ENCODE measurements at regions not wholly inside any gene's neighbourhood (a gene's known extent, or its start where the extent isn't known, plus 50 kb on each side); places are given as distances from the start of the nearest gene placed in this dataset.

- Histone ChIP-seq H3K27ac (ENCODE audit: low read depth, low read length) (no peak overlapping the region), H3K4me1 (ENCODE audit: control insufficient read depth, insufficient read depth, low read length, unreplicated experiment) (no peaks in the 10 kb centered on the region), H3K27me3 (ENCODE audit: insufficient read depth, low read length) (no peaks in the 10 kb centered on the region), H3K4me3 (ENCODE audit: low read depth, low read length) (no peak overlapping the region), H2AFZ (ENCODE audit: low read length, unreplicated experiment) (no peak overlapping the region), H3K36me3 (ENCODE audit: insufficient read depth, low read length) (no peaks in the 10 kb centered on the region), H3K79me2 (ENCODE audit: control insufficient read depth, insufficient read depth, low read length, unreplicated experiment) (no peaks in the 10 kb centered on the region)
These were observed 73.7 kb upstream of the CTNND2 start for GRCh38 chr5:11977904-11978303.

- Histone ChIP-seq H3K4me3 (ENCODE audit: low read depth, low read length) (no peak overlapping the region), H3K36me3 (ENCODE audit: insufficient read depth, low read length) (no peaks in the 10 kb centered on the region), H3K4me1 (ENCODE audit: control insufficient read depth, insufficient read depth, low read length, unreplicated experiment) (no peaks in the 10 kb centered on the region), H3K79me2 (ENCODE audit: control insufficient read depth, insufficient read depth, low read length, unreplicated experiment) (no peaks in the 10 kb centered on the region), H2AFZ (ENCODE audit: low read length, unreplicated experiment) (no peak overlapping the region), H3K27me3 (ENCODE audit: insufficient read depth, low read length) (no peaks in the 10 kb centered on the region), H3K27ac (ENCODE audit: low read depth, low read length) (no peak overlapping the region)
These were observed 69.2 kb upstream of the CTNND2 start for GRCh38 chr5:11973469-11973868.

- Histone ChIP-seq H3K79me2 (ENCODE audit: control insufficient read depth, insufficient read depth, low read length, unreplicated experiment) (no peaks in the 10 kb centered on the region), H3K36me3 (ENCODE audit: insufficient read depth, low read length) (no peaks in the 10 kb centered on the region), H2AFZ (ENCODE audit: low read length, unreplicated experiment) (no peak overlapping the region), H3K27me3 (ENCODE audit: insufficient read depth, low read length) (no peaks in the 10 kb centered on the region), H3K27ac (ENCODE audit: low read depth, low read length) (no peak overlapping the region), H3K4me3 (ENCODE audit: low read depth, low read length) (no peak overlapping the region), H3K4me1 (ENCODE audit: control insufficient read depth, insufficient read depth, low read length, unreplicated experiment) (no peaks in the 10 kb centered on the region)
These were observed 59.0 kb upstream of the CTNND2 start for GRCh38 chr5:11963227-11963626.

GRCh38 chr5:11962122-11962521, 57.9 kb upstream of the CTNND2 start:
- Histone ChIP-seq H3K4me3 (ENCODE audit: low read depth, low read length) (no peak overlapping the region), H2AFZ (ENCODE audit: low read length, unreplicated experiment) (no peak overlapping the region), H3K27me3 (ENCODE audit: insufficient read depth, low read length) (no peaks in the 10 kb centered on the region), H3K36me3 (ENCODE audit: insufficient read depth, low read length) (no peaks in the 10 kb centered on the region), H3K4me1 (ENCODE audit: control insufficient read depth, insufficient read depth, low read length, unreplicated experiment) (no peaks in the 10 kb centered on the region), H3K27ac (ENCODE audit: low read depth, low read length) (no peak overlapping the region), H3K79me2 (ENCODE audit: control insufficient read depth, insufficient read depth, low read length, unreplicated experiment) (no peaks in the 10 kb centered on the region)

- H3K27me3 ChIP-seq (ENCODE audit: insufficient read depth, low read length), result no peaks in the 10 kb centered on the region
- no peak overlapping the region for H2AFZ ChIP-seq (ENCODE audit: low read length, unreplicated experiment)
- H3K36me3 ChIP-seq (ENCODE audit: insufficient read depth, low read length), result no peaks in the 10 kb centered on the region
- H3K27ac ChIP-seq (ENCODE audit: low read depth, low read length), result no peak overlapping the region
- H3K79me2 ChIP-seq (ENCODE audit: control insufficient read depth, insufficient read depth, low read length, unreplicated experiment), result no peaks in the 10 kb centered on the region
- no peaks in the 10 kb centered on the region for H3K4me1 ChIP-seq (ENCODE audit: control insufficient read depth, insufficient read depth, low read length, unreplicated experiment)
- no peak overlapping the region for H3K4me3 ChIP-seq (ENCODE audit: low read depth, low read length)
These were observed 54.1 kb upstream of the CTNND2 start for GRCh38 chr5:11958321-11958720.

GRCh38 chr5:11955331-11955730, 51.1 kb upstream of the CTNND2 start:
- Histone ChIP-seq H3K4me1 (ENCODE audit: control insufficient read depth, insufficient read depth, low read length, unreplicated experiment) (no peaks in the 10 kb centered on the region), H3K27ac (ENCODE audit: low read depth, low read length) (no peak overlapping the region), H3K27me3 (ENCODE audit: insufficient read depth, low read length) (no peaks in the 10 kb centered on the region), H3K36me3 (ENCODE audit: insufficient read depth, low read length) (no peaks in the 10 kb centered on the region), H3K4me3 (ENCODE audit: low read depth, low read length) (no peak overlapping the region), H2AFZ (ENCODE audit: low read length, unreplicated experiment) (no peak overlapping the region), H3K79me2 (ENCODE audit: control insufficient read depth, insufficient read depth, low read length, unreplicated experiment) (no peaks in the 10 kb centered on the region)

All from ACC112 (cell line).